ENCODE measurements at regions not wholly inside any gene's neighbourhood (a gene's known extent, or its start where the extent isn't known, plus 50 kb on each side); places are given as distances from the start of the nearest gene placed in this dataset.

- intact Hi-C loops (cut with DNase I): no loop called here
- DNase-seq: no peak
Measured at GRCh38 chr4:63528256-63528991, 880.8 kb downstream of the TECRL start.

GRCh38 chr4:63526251-63526650, 883.0 kb downstream of the TECRL start:
- DNase-seq: no peak
- intact Hi-C loops (cut with DNase I): no loop called here

GRCh38 chr4:63524764-63525163, 884.5 kb downstream of the TECRL start:
- no peak for DNase-seq
- intact Hi-C loops (cut with DNase I): no loop called here

- intact Hi-C loops (cut with DNase I): no loop called here
- peak in 1 of 10 donors; percentile 42 for DNase-seq
Measured at GRCh38 chr4:63505714-63506460, 903.4 kb downstream of the TECRL start.

- intact Hi-C loops (cut with DNase I): no loop called here
- DNase-seq: no peak
Measured at GRCh38 chr4:63493265-63493664, 916.0 kb downstream of the TECRL start.

GRCh38 chr4:63492515-63492914, 916.7 kb downstream of the TECRL start:
- intact Hi-C loops (cut with DNase I): no loop called here
- no peak for DNase-seq

- intact Hi-C loops (cut with DNase I): no loop called here
- DNase-seq: no peak
Measured at GRCh38 chr4:63464393-63464792, 944.9 kb downstream of the TECRL start.

- intact Hi-C loops (cut with DNase I): no loop called here
- no peak for DNase-seq
Measured at GRCh38 chr4:63460075-63460474, 949.2 kb downstream of the TECRL start.

GRCh38 chr4:63459329-63459728, 949.9 kb downstream of the TECRL start:
- intact Hi-C loops (cut with DNase I): no loop called here
- DNase-seq: no peak

- intact Hi-C loops (cut with DNase I): no loop called here
- no peak for DNase-seq
Measured at GRCh38 chr4:63458010-63458409, 951.2 kb downstream of the TECRL start.

GRCh38 chr4:63440236-63440635, 969.0 kb downstream of the TECRL start:
- no peak for DNase-seq
- intact Hi-C loops (cut with DNase I): no loop called here

- intact Hi-C loops (cut with DNase I): no loop called here
- no peak for DNase-seq
Measured at GRCh38 chr4:63430105-63430504, 979.1 kb downstream of the TECRL start.

- peak in 2 of 10 donors; percentile 10 to 24 for DNase-seq
- intact Hi-C loops (cut with DNase I): no loop called here
Measured at GRCh38 chr4:63396269-63396668, 1013.0 kb downstream of the TECRL start.

GRCh38 chr4:63393544-63393943, 1015.7 kb downstream of the TECRL start:
- DNase-seq: no peak

GRCh38 chr4:63379750-63380522, 1029.3 kb downstream of the TECRL start:
- DNase-seq: peak in 3 of 10 donors; percentile 50 to 63 (median 61)
- intact Hi-C loops (cut with DNase I): no loop called here

More at GRCh38 chr4:63393544-63393943, 1015.7 kb downstream of the TECRL start:
- intact Hi-C loops (cut with DNase I): no loop called here

GRCh38 chr4:63371001-63371400, 1038.2 kb downstream of the TECRL start:
- intact Hi-C loops (cut with DNase I): no loop called here
- no peak for DNase-seq

- intact Hi-C loops (cut with DNase I): no loop called here
Measured at GRCh38 chr4:63361628-63362027, 1047.6 kb downstream of the TECRL start.

GRCh38 chr4:63361066-63361465, 1048.2 kb downstream of the TECRL start:
- intact Hi-C loops (cut with DNase I): no loop called here
- DNase-seq: no peak

More at GRCh38 chr4:63361628-63362027, 1047.6 kb downstream of the TECRL start:
- DNase-seq: no peak

GRCh38 chr4:63349674-63350025, 1059.6 kb downstream of the TECRL start:
- intact Hi-C loops (cut with DNase I): no loop called here
- DNase-seq: peak in 3 of 10 donors; percentile 58 to 64 (median 61)

- intact Hi-C loops (cut with DNase I): no loop called here
- peak in 5 of 10 donors; percentile 7 to 82 (median 66) for DNase-seq
Measured at GRCh38 chr4:63348735-63349673, 1060.2 kb downstream of the TECRL start.

All from posterior cingulate gyrus (tissue), 11 donors.